GM21423 (cell line): ENCODE measurements at regions not wholly inside any gene's neighbourhood (a gene's known extent, or its start where the extent isn't known, plus 50 kb on each side); places are given as distances from the start of the nearest gene placed in this dataset.
"Not testable (repeated sequence)": the region's sequence is repeated elsewhere in the genome, so short reads cannot be mapped to it uniquely, and the experiment has no call there.

Experiments
- ATAC-seq: cut with Tn5 transposase; IDR thresholded peaks from one replicate; pipeline ENCODE4 v1.9.1; 2021; ENCODE audit warnings: mild to moderate bottlenecking, moderate library complexity; ENCODE audit not compliant: unreplicated experiment

DNA sequence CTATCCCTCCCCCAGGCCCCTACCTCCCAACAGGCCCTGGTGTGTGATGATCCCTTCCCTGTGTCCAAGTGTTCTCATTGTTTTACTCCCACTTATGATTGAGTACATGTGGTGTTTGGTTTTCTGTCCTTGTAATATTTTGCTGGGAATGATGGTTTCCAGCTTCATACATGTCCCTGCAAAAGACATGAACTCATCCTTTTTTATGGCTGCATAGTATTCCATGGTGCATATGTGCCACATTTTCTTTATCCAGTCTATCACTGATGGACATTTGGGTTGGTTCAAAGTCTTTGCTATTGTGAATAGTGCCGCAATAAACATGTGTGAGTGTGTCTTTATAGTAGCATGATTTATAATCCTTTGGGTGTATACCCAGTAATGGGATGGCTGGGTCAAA lies 151.7 kb downstream of the VSIG4 start:
- ATAC-seq, result not testable (repeated sequence)

DNA sequence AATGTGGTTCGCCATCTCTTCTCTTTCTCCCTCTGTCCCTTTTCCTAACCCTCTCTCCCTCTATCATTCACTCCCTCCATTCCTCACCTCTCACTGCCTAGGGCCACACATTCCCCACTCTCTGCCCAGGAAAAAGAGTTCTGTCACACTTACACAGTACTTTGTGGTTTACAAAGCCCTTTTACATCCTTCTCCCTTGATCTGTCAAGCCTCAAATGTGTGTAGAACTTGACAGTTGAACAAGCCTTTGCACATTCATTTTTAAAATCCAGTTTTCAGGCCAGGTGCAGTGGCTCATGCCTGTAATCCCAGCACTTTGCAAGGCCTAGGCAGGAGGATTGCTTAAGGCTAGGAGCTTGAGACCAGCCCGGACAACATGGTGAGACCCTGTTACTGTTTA lies 156.3 kb downstream of the VSIG4 start:
- ATAC-seq, result no peak

DNA sequence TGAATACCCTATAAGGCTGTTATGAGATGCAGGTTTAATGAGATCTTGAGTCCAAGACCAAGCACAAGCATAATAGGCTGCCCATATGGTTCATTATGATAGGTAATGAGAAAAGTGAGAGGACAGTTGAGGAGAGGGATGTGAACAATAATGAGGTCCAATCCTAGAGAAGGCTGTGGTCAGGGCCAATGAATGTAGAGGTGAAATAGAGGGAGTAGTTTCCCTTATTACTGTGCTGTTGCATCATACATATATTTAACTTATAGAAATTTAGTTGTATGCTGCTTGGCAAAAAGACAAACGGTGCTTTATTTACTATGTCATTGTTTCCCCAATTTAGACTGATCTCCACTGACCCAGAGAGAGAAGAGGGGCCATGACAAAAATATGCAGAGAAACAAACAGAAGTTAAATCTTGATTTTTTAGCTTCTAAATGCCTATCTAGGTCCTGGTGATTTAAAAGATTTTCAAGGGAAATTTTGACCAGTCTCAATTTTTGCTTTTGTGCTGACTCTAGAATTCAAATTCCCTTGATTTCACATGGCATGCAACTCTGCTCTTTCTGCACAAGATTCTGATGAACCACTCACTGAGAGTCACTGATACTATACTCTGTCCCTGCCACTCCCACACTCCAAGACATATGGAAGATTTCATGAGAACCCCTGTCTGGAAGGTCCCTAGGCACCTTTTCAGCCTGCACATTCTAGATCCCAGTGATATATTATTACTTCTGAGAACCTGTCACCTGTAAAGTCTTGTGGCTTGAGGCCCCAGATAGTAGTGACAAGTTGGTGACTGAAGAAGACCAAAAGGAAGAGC lies 159.7 kb downstream of the VSIG4 start:
- ATAC-seq, result no peak

- no peak for ATAC-seq
Observed at GRCh38 chrX:65878456-65878855, 161.4 kb downstream of the VSIG4 start.

DNA sequence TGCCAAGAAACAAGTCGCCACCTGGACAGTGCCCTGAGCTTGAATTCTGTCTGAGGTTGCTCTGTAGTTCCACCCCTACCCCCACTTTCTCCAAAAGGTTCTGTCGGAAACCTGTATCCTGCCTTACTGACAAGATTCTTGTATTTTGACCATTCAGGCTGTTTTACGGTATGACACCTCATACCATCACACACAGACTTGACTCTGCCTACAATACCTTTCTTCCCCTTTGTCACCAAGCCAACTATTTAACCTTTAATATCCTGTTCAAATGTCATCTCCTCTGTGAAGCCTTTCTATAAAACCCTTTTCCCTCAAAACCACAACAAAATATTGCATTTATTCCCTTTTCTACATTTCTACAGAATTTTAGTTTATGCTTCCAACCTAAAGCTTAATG lies 161.9 kb downstream of the VSIG4 start:
- no peak for ATAC-seq

DNA sequence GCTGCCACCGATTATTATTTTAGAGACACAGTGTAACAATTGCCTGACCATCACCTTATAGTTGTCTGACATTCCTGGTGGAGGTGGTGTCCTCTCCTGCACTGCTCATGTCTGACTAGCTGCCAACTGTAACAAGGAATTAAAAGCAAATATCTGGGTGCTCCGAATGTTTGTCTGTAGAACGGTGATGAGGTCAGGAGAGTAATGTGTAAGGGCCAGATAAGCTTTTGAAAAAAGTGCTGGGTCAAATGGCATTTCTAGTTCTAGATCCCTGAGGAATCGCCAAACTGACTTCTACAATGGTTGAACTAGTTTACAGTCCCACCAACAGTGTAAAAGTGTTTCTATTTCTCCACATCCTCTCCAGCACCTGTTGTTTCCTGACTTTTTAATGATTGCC lies 164.3 kb downstream of the VSIG4 start:
- ATAC-seq, result not testable (repeated sequence)

GRCh38 chrX:65874765-65875164 lies 165.1 kb downstream of the VSIG4 start:
- ATAC-seq, result no peak

- no peak for ATAC-seq
Observed at GRCh38 chrX:65874110-65874509, 165.8 kb downstream of the VSIG4 start.

DNA sequence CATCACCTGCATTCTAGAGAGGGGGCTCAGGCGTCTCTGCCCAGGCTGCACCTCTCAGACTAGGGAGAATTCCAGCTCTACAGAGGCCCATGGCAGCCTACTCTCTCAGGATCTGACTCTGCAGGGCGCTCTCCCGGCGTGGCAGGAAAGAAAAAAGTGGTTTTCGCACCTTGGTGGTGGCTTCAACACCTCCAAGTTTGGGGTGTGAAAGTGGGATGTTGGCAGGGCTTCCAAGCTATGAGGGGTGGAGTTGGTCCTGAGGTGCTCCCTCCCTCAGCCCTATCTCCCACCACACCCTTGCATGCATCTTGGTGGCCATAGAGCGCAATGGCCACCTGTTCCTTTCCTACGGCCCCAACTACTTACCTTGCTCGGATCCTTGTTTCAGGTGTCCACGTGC lies 166.5 kb downstream of the VSIG4 start:
- ATAC-seq, result no peak

GRCh38 chrX:65871671-65872311 lies 168.1 kb downstream of the VSIG4 start:
- ATAC-seq, result peak; percentile 84

DNA sequence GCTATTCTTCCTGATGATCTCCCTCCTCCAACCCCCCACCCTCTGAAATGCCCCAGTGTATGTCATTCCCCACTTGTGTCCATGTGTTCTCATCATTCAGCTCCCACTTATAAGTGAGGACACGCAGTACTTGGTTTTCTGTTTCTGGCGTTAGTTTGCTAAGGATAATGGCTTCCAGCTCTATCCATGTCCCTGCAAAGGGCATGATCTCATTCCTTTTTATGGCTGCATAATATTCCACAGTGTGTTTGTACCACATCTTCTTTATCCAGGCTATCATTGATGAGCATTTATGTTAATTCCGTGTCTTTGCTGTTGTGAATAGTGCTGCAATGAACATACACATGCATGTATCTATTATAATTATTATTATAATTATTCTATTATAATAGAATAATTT lies 169.3 kb downstream of the VSIG4 start:
- ATAC-seq, result not testable (repeated sequence)

GRCh38 chrX:65866773-65867172 lies 173.1 kb downstream of the VSIG4 start:
- ATAC-seq, result no peak

DNA sequence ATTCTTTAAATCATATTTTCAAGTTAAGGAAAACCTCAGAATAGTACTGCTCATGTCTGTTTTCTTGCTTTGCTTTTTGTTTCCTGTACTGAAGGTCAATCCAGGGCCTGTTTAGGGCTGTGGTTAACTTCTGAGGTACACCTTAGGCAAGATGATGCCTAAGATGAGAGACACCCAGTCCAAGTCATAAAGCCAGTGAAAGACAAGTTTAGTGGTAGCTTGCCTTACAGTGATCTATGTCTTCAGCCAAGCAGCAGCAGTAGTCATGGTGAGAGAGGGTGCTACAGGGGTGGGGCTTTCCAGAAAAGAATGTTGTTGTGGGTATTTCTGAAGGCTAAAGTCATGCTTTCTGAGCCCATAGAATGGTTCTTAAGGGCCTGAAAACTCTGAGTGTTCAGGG lies 173.7 kb downstream of the VSIG4 start:
- ATAC-seq, result peak; percentile 74

- no peak for ATAC-seq
Observed at GRCh38 chrX:65862638-65863037, 177.2 kb downstream of the VSIG4 start.

- no peak for ATAC-seq
Observed at GRCh38 chrX:65859299-65859698, 180.6 kb downstream of the VSIG4 start.

- not testable (repeated sequence) for ATAC-seq
Observed at GRCh38 chrX:65854437-65854836, 185.4 kb downstream of the VSIG4 start.

DNA sequence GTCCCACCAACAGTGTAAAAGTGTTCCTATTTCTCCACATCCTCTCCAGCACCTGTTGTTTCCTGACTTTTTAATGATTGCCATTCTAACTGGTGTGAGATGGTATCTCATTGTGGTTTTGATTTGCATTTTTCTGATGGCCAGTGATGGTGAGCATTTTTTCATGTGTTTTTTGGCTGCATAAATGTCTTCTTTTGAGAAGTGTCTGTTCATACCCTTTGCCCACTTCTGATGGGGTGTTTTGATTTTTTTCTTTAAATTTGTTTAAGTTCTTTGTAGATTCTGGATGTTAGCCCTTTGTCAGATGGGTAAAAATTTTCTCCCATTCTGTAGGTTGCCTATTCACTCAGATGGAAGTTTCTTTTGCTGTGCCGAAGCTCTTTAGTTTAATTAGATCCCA lies 183.9 kb downstream of the MSN start:
- ATAC-seq, result not testable (repeated sequence)

DNA sequence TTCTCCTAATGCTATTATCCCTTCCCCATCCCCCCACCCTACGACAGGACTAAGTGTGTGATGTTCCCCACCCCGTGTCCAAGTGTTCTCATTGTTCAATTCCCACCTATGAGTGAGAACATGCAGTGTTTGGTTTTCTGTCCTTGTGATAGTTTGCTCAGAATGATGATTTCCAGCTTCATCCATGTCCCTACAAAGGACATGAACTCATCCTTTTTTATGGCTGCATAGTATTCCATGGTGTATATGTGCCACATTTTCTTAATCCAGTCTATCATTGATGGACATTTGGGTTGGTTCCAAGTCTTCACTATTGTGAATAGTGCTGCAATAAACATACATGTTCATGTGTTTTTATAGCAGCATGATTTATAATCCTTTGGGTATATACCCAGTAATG lies 183.4 kb downstream of the MSN start:
- ATAC-seq, result not testable (repeated sequence)

DNA sequence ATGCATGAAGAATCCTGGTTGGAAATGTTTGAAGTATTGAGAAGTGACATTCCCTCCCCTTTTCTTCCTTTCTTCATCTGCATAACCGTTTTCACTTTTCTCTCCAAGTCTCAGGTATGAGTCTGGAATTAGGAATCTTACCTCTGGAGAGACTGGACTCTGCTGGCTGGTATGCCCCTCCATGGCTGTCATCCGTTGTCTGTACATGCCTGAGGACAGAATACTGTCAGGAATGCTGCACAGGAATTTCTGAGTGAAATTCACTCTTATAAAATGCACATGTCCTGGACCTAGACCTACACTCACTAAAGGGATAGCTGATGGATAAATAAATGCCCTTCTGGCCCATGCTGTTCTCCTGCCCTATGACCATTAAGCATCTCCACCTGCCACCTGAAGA lies 179.5 kb downstream of the MSN start:
- no peak for ATAC-seq

DNA sequence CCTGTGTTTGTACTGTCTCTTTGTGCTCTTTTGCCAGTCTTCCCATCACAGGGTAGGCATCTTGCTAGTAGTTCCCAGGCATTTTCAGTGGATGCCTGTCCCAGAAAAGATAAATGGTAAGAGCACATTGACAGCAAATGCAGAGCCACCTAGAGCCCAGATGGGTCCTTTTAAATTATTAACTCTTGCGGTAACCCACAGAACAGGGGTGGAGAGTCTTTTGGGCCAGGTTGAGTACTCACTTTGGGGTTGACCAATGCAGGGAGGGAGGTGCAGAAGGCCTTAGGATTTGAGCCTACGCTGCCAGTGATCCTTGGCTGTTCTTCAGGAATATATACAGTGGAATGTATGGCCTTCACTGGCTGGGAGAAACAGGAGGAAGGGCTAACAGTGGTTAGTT lies 173.8 kb downstream of the MSN start:
- ATAC-seq, result peak; percentile 69

GRCh38 chrX:65838674-65839073 lies 171.2 kb downstream of the MSN start:
- ATAC-seq, result no peak

DNA sequence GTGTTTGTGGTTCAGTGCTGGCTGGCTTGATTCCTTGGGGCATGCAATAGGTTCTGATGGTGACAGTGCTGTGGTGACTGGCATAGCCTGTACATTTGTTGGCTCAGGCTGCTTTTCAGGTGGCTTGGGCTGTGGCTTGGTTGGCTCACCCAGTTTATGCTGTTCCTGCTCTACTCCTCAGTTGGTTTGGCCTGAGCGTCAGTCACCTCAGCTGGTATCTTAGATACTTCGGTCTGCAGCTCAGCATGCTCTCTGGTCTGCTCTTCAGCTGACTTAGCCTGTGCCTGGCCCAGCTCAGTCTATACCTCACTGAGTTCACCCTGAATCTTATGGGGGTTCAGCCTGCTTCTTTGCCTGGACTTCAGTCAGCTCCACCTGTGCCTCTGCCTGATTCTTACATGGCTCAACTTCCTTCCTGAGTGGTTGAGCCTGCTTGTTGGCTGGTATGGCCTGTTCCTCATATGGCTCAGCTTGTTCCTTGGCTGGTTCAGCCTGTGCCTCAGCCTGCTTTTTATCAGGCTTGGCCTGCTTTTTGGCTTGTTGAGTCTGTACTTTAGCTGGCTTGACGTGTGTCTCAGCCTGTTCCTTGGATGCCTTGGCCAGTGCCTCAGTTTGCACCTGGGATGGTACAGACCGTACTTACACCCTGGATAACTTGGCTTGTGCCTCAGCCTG lies 170.6 kb downstream of the MSN start:
- ATAC-seq, result no peak
